DND-41 (cell line): ENCODE measurements at regions not wholly inside any gene's neighbourhood (a gene's known extent, or its start where the extent isn't known, plus 50 kb on each side); places are given as distances from the start of the nearest gene placed in this dataset.

Experiments used
- ATAC-seq: fragments of 200-7000 bp; cut with Tn5 transposase; 3 replicates; pipeline ENCODE4 v1.9.1; 2021; ENCODE audit warnings: low read depth; ENCODE audit not compliant: insufficient read depth
- DNase-seq: peaks from one replicate; pipeline ENCODE4 v3.0.0-alpha.2; 2020
- H2AFZ ChIP-seq: 2 replicates; pipeline ENCODE4 v1.6.0; 2012; ENCODE audit warnings: low read depth, low read length
- H3K27ac ChIP-seq: 2 replicates; pipeline ENCODE4 v1.5.1; 2012; ENCODE audit warnings: low read length, inconsistent platforms
- H3K27me3 ChIP-seq: fragments of 200-600 bp; sonication (generic); 2 replicates; pipeline ENCODE4 v1.6.0; 2012; ENCODE audit warnings: low read length, mild to moderate bottlenecking, inconsistent platforms; ENCODE audit not compliant: insufficient read depth, poor library complexity
- H3K36me3 ChIP-seq: 2 replicates; pipeline ENCODE4 v1.5.1; 2012; ENCODE audit warnings: low read length, inconsistent platforms; ENCODE audit not compliant: insufficient read depth
- H3K4me1 ChIP-seq: 2 replicates; pipeline ENCODE4 v1.5.1; 2012; ENCODE audit warnings: mild to moderate bottlenecking, low read length; ENCODE audit not compliant: insufficient read depth
- H3K4me2 ChIP-seq: 2 replicates; pipeline ENCODE4 v1.6.0; 2012; ENCODE audit warnings: mild to moderate bottlenecking, moderate library complexity, low read length, inconsistent platforms; ENCODE audit not compliant: insufficient read depth
- H3K4me3 ChIP-seq, 2 experiments: fragments of 200-600 bp in 1 of 2; shearing (Covaris generic) in 1 of 2; 2 replicates each; pipeline ENCODE4 v1.5.1; 2012 to 2016; ENCODE audit warnings: inconsistent platforms in 2 of 2, low read length in 2 of 2, mild to moderate bottlenecking in 2 of 2, low read depth in 1 of 2, moderate library complexity in 1 of 2
- H3K79me2 ChIP-seq: 2 replicates; pipeline ENCODE4 v1.6.0; 2012; ENCODE audit warnings: low read length, inconsistent platforms; ENCODE audit not compliant: insufficient read depth
- H3K9ac ChIP-seq: 2 replicates; pipeline ENCODE4 v1.6.0; 2012; ENCODE audit warnings: low read depth, mild to moderate bottlenecking, inconsistent platforms, low read length, moderate library complexity
- H3K9me3 ChIP-seq: 2 replicates; pipeline ENCODE4 v1.5.1; 2012; ENCODE audit warnings: low read length, moderate library complexity, mild to moderate bottlenecking, inconsistent platforms; ENCODE audit not compliant: insufficient read depth, severe bottlenecking
- H4K20me1 ChIP-seq: 2 replicates; pipeline ENCODE4 v1.6.0; 2012; ENCODE audit warnings: low read length; ENCODE audit not compliant: insufficient read depth
- EZH2 ChIP-seq: IDR thresholded peaks from 3 replicates; pipeline ENCODE4 v1.6.1; 2012; ENCODE audit warnings: borderline replicate concordance, low read depth, mild to moderate bottlenecking, moderate library complexity, low read length, inconsistent platforms; ENCODE audit not compliant: severe bottlenecking
- TF ChIP-seq, protein P1 (sequence below): IDR thresholded peaks from 2 replicates; pipeline ENCODE4 v1.5.1; 2012; ENCODE audit warnings: borderline replicate concordance, low read length, moderate library complexity, mild to moderate bottlenecking; ENCODE audit not compliant: poor library complexity, severe bottlenecking; ENCODE audit errors: extremely low read depth

DNA sequence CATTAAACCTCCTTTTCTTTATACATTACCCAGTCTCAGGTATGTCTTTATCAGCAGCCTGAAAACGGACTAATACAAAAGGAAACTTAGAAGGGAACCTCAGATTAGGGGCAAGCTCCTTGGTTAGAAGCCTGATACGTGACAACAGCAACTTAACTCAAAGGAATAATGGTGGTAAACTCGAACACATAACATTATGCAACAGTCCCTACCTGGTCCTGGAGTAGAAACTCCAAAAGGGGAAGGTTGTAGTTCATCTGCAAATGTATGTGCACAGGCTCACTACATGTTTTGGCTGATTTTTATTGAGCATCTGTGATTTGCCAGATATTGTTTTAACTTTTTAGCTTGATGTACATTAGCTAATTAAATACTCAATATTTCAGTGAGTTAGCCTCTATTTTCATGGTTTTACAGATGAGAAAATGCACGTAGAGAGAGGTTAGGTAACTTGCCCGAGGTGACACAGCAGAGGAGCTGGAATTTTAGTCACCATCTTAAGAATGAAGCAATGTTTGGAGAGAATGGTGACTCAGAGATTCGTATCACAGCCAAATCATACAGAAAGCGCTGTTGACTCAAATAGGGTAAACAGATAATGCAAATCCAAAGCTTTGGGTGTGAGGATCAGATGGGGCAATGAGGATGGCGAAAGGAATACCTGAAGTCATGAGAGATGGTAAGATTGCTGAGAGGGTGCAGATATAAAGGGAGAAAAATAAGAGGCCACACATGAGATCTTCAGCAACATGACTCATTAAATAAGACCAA, 194.9 kb upstream of the RBFOX1 start:
- no peak for TF ChIP-seq EZH2
- TF ChIP-seq, protein P1, sequence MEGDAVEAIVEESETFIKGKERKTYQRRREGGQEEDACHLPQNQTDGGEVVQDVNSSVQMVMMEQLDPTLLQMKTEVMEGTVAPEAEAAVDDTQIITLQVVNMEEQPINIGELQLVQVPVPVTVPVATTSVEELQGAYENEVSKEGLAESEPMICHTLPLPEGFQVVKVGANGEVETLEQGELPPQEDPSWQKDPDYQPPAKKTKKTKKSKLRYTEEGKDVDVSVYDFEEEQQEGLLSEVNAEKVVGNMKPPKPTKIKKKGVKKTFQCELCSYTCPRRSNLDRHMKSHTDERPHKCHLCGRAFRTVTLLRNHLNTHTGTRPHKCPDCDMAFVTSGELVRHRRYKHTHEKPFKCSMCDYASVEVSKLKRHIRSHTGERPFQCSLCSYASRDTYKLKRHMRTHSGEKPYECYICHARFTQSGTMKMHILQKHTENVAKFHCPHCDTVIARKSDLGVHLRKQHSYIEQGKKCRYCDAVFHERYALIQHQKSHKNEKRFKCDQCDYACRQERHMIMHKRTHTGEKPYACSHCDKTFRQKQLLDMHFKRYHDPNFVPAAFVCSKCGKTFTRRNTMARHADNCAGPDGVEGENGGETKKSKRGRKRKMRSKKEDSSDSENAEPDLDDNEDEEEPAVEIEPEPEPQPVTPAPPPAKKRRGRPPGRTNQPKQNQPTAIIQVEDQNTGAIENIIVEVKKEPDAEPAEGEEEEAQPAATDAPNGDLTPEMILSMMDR = no peak
- DNase-seq = no peak
- H3K4me2 ChIP-seq = no peak overlapping the region
- H3K4me3 ChIP-seq = no peak overlapping the region
- ATAC-seq = no peak
- H3K9me3 ChIP-seq = no peaks in the 10 kb centered on the region
- no peaks in the 10 kb centered on the region for H3K79me2 ChIP-seq
- H3K4me1 ChIP-seq = no peaks in the 10 kb centered on the region
- H3K27ac ChIP-seq = no peak overlapping the region
- H4K20me1 ChIP-seq = no peaks in the 10 kb centered on the region
- H3K9ac ChIP-seq = no peak overlapping the region
- H3K27me3 ChIP-seq = no peaks in the 10 kb centered on the region
- H3K36me3 ChIP-seq = no peaks in the 10 kb centered on the region
- no peak overlapping the region for H2AFZ ChIP-seq

DNA sequence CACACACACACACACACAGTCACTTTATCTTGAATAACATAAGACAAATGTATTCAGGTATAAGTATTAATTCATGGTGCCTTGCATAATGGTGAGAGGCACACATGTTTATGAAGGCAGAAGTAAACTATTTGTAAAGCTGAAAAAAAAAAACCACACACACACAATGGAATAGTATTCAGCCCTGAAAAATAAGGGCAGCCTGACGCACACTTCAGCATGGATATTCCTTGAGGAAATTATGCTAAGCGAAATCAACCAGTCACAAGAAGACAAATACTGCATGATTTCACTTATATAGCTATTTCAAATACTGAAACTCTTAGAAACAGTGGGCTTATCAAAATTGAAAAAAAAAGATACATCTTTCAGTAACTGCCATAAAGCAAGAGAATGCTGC, 200.2 kb upstream of the RBFOX1 start:
- Histone ChIP-seq H2AFZ (no peak overlapping the region), H3K27ac (no peak overlapping the region), H3K36me3 (no peaks in the 10 kb centered on the region), H4K20me1 (no peaks in the 10 kb centered on the region), H3K9ac (no peak overlapping the region), H3K4me3 (no peak overlapping the region), H3K79me2 (no peaks in the 10 kb centered on the region), H3K4me1 (no peaks in the 10 kb centered on the region), H3K9me3 (no peaks in the 10 kb centered on the region), H3K27me3 (no peaks in the 10 kb centered on the region), H3K4me2 (no peak overlapping the region)
- TF ChIP-seq EZH2 = no peak
- TF ChIP-seq, protein P1 = no peak
- ATAC-seq (no peak), DNase-seq (no peak)

DNA sequence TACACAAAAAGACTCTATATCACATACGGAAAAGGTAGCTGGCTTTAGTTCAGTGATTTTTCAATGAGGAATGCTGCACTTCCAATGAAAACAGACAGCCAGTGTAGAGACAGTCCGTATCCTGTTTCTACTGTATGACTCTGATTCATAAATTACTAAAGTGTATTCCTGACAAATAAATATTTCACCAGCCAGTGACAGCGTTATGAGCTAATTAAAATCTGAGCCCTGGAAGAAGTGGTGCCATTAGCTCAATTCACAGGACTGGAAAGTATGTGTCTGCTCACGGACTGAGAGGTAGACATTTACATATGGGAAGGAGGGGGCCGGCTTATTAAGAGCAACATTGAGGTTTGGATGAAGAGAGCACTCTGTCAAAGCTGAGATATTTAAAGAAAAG, 207.9 kb upstream of the RBFOX1 start:
- TF ChIP-seq, protein P1 = no peak
- no peak for TF ChIP-seq EZH2
- no peaks in the 10 kb centered on the region for H3K79me2 ChIP-seq

More for the DNA sequence above, 207.9 kb upstream of the RBFOX1 start:
- DNase-seq = no peak
- Histone ChIP-seq H3K27ac (no peak overlapping the region), H3K27me3 (no peaks in the 10 kb centered on the region), H4K20me1 (no peaks in the 10 kb centered on the region), H3K4me3 (no peak overlapping the region), H3K9ac (no peak overlapping the region), H2AFZ (no peak overlapping the region), H3K36me3 (no peaks in the 10 kb centered on the region), H3K4me1 (no peaks in the 10 kb centered on the region), H3K9me3 (no peaks in the 10 kb centered on the region), H3K4me2 (no peak overlapping the region)
- no peak for ATAC-seq
